ENCODE measurements at regions not wholly inside any gene's neighbourhood (a gene's known extent, or its start where the extent isn't known, plus 50 kb on each side); places are given as distances from the start of the nearest gene placed in this dataset.
"Not testable (repeated sequence)": the region's sequence is repeated elsewhere in the genome, so short reads cannot be mapped to it uniquely, and the experiment has no call there.

- H4K8ac ChIP-seq (ENCODE audit: low read depth in 2 of 2, low read length in 2 of 2); in situ Hi-C loops (cut with MboI; ENCODE audit: low sequenced_read_pairs); H3K9ac ChIP-seq (ENCODE audit: low read depth, low read length); H3K27ac ChIP-seq (ENCODE audit: insufficient read depth, low read length); H2AK5ac ChIP-seq (ENCODE audit: low read depth, low read length); H3K4me2 ChIP-seq (ENCODE audit: low read depth, low read length); H3K4me3 ChIP-seq (ENCODE audit: insufficient read depth, low read depth, low read length); H3K36me3 ChIP-seq (ENCODE audit: control insufficient read depth, insufficient read depth, low read length); CTCF ChIA-PET; H2BK5ac ChIP-seq (ENCODE audit: low read depth, low read length, poor library complexity, severe bottlenecking); H2BK20ac ChIP-seq (ENCODE audit: low read depth, low read length); H3K23ac ChIP-seq (ENCODE audit: low read depth, low read length); H3K79me1 ChIP-seq (ENCODE audit: low read depth in 1 of 2, low read length in 2 of 2); H2AFZ ChIP-seq (replicated peaks; ENCODE audit: low read length, poor library complexity); DNase-seq; dilution Hi-C loops (cut with HindIII; ENCODE audit: low sequenced_read_pairs, unreplicated experiment); H3K4ac ChIP-seq (ENCODE audit: low read depth, low read length); H3K56ac ChIP-seq (ENCODE audit: extremely low read depth, insufficient read depth, low read length); intact Hi-C loops (cut with micrococcal nuclease); H3K14ac ChIP-seq (replicated peaks; ENCODE audit: low read depth, low read length); BruUV-seq (replicated peaks); H2BK120ac ChIP-seq (ENCODE audit: low read depth, low read length); H3K9me3 ChIP-seq (ENCODE audit: control insufficient read depth, insufficient read depth, low read length); H4K20me1 ChIP-seq (ENCODE audit: insufficient read depth, low read length); H3K4me1 ChIP-seq (ENCODE audit: control insufficient read depth, insufficient read depth, low read length); H3K9me1 ChIP-seq (ENCODE audit: insufficient read depth, low read length); H3K27me3 ChIP-seq (ENCODE audit: control insufficient read depth, insufficient read depth, low read length); ATAC-seq (ENCODE audit: low read depth); H2AK9ac ChIP-seq (replicated peaks; ENCODE audit: low read depth, low read length, poor library complexity); H2BK15ac ChIP-seq (ENCODE audit: low read depth, low read length); H3K18ac ChIP-seq (ENCODE audit: low read depth, low read length); POLR2A ChIA-PET (ENCODE audit: unreplicated experiment); H4K91ac ChIP-seq (ENCODE audit: insufficient read depth, low read depth, low read length); H4K5ac ChIP-seq (ENCODE audit: low read depth, low read length): not testable (repeated sequence)
- WGBS, 2 experiments (ENCODE audit: extremely low coverage in 2 of 2, insufficient read length in 1 of 2), result no CpG with 5 or more reads among the region's 1 CpG
These were observed 319.2 kb upstream of the TFAP2D start for GRCh38 chr6:50394139-50394538.
